Ovary (tissue), 3 donors: ENCODE measurements at regions not wholly inside any gene's neighbourhood (a gene's known extent, or its start where the extent isn't known, plus 50 kb on each side); places are given as distances from the start of the nearest gene placed in this dataset.

Experiments
- CTCF ChIP-seq, 3 donors: fragments of 450-650 bp in 2 of 3; fragments of 200-600 bp in 1 of 3; IDR thresholded peaks; one replicate each; pipeline versions ENCODE4 v1.5.1 to v1.8.0; 2016 to 2022; ENCODE audit warnings: antibody characterized with exemption in 3 of 3, mild to moderate bottlenecking in 1 of 3
- EP300 ChIP-seq: sonication (generic); formaldehyde crosslinking; IDR thresholded peaks from one replicate; pipeline ENCODE4 v1.6.1; 2017; ENCODE audit warnings: antibody characterized with exemption
- POLR2A ChIP-seq: fragments of 450-650 bp; IDR thresholded peaks from one replicate; pipeline ENCODE4 v1.6.1; 2017; ENCODE audit warnings: antibody characterized with exemption, mild to moderate bottlenecking, moderate library complexity
- donor health status: DM: no; HTN: no; CAD: no.

DNA sequence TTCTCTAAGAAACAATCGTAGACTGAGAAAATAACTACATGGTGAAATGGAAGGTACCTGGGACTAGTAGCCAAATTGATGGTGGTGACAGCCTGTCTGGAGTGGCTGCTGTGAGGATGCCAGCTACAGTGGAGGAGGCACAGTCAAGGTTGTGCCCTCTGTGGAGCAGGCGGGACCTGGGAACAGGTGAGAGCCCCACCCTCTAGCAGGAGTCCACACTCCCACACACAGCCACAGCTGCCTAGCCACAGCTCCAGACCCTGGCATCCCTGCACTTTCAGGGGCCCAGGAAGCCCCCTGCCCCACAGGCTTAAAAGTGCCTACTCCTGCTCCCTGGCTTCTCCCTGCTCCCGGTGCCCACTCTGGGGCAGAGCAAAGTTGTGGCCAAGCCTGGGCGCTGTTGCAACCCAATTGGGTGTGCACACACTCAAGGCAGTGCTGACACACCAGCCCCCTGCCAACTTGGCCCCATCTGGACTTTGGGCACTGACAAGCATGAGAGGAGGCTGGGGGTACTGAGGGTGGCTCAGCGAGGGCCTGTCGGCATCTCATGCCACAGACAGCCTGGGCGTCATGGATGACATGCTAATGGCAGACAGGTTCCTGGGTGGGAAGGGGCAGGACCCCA lies 548.7 kb downstream of the TBC1D32 start:
- TF ChIP-seq CTCF (IDR thresholded peaks at IDR 0.05) (no peak), POLR2A (no peak), EP300 (no peak)
